Psoas muscle (tissue), 7 donors: ENCODE measurements at regions not wholly inside any gene's neighbourhood (a gene's known extent, or its start where the extent isn't known, plus 50 kb on each side); places are given as distances from the start of the nearest gene placed in this dataset.
"Not testable (repeated sequence)": the region's sequence is repeated elsewhere in the genome, so short reads cannot be mapped to it uniquely, and the experiment has no call there.

Experiments
- ATAC-seq, 4 donors: fragments of 200-7000 bp; cut with Tn5 transposase; one replicate each; pipeline ENCODE4 v1.9.1; 2020; ENCODE audit warnings: moderate library complexity in 3 of 4, mild to moderate bottlenecking in 2 of 4
- DNase-seq, 2 donors: peaks; one replicate each; pipeline ENCODE4 v3.0.0-alpha.2; 2020
- H3K27ac ChIP-seq: fragments of 200-600 bp; one replicate; pipeline ENCODE4 v1.8.0; 2022
- H3K27me3 ChIP-seq, 3 donors: fragments of 200-600 bp in 1 of 3; one replicate each; pipeline versions ENCODE4 v1.6.1 to v1.8.0; 2013 to 2022; ENCODE audit warnings: low read length in 2 of 3, mild to moderate bottlenecking in 2 of 3, moderate library complexity in 1 of 3; ENCODE audit not compliant: insufficient read depth in 3 of 3
- H3K36me3 ChIP-seq, 2 donors: fragments of 200-600 bp in 1 of 2; one replicate each; pipeline versions ENCODE4 v1.6.1 to v1.8.0; 2013 to 2022; ENCODE audit warnings: low read depth in 1 of 2, mild to moderate bottlenecking in 1 of 2, moderate library complexity in 1 of 2; ENCODE audit not compliant: insufficient read depth in 1 of 2
- H3K4me1 ChIP-seq: fragments of 200-600 bp; one replicate; pipeline ENCODE4 v1.8.0; 2022
- H3K4me3 ChIP-seq: fragments of 200-600 bp; one replicate; pipeline ENCODE4 v1.8.0; 2022; ENCODE audit warnings: mild to moderate bottlenecking
- H3K9me3 ChIP-seq: fragments of 200-600 bp; one replicate; pipeline ENCODE4 v1.8.0; 2022
- WGBS, 3 donors: extraction: QIAGEN DNeasy Blood & Tissue Kit; methylation state at CpG; one replicate each; pipeline versions ENCODE4 v1.1.6 to v1.1.7; 2013; 5-methylcytosine and 5-hydroxymethylcytosine counted together
- intact Hi-C, 2 donors: fragments of 100-400 bp; cut with DNase I; formaldehyde crosslinking; loops; one replicate each; pipeline versions ENCODE4 v1.11.0 to v1.14.2; 2022
- TF ChIP-seq, protein P1 (sequence below): fragments of 200-600 bp; IDR thresholded peaks from one replicate; pipeline ENCODE4 v1.8.0; 2022; ENCODE audit warnings: antibody characterized with exemption
- donor health status: healthy with polysubstance abuse.
- donor health status: DM: no; HTN: no; CAD: no; lungs with moderate emphysema.
- donor health status: Bipolar disorder and iron deficiency.
- donor health status: healthy.
- donor health status: DM: yes; HTN: yes; CAD: no.
- donor health status: DM: no; HTN: no; CAD: no.
- donor health status: DM: yes; HTN: yes; CAD: no.

- H3K4me1 ChIP-seq = no peaks in the 10 kb centered on the region
- H3K27me3 ChIP-seq = no peaks in the 10 kb centered on the region
- TF ChIP-seq, protein P1, sequence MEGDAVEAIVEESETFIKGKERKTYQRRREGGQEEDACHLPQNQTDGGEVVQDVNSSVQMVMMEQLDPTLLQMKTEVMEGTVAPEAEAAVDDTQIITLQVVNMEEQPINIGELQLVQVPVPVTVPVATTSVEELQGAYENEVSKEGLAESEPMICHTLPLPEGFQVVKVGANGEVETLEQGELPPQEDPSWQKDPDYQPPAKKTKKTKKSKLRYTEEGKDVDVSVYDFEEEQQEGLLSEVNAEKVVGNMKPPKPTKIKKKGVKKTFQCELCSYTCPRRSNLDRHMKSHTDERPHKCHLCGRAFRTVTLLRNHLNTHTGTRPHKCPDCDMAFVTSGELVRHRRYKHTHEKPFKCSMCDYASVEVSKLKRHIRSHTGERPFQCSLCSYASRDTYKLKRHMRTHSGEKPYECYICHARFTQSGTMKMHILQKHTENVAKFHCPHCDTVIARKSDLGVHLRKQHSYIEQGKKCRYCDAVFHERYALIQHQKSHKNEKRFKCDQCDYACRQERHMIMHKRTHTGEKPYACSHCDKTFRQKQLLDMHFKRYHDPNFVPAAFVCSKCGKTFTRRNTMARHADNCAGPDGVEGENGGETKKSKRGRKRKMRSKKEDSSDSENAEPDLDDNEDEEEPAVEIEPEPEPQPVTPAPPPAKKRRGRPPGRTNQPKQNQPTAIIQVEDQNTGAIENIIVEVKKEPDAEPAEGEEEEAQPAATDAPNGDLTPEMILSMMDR = no peak
- no peak for ATAC-seq
- intact Hi-C loops = no loop called here
- no peaks in the 10 kb centered on the region for H3K9me3 ChIP-seq
- H3K4me3 ChIP-seq = no peak overlapping the region
- no peak for DNase-seq
- 55 to 80% (median 70%) methylated on average over 2 of the region's 2 CpGs for WGBS, 3 donors
- no peak overlapping the region for H3K27ac ChIP-seq
- no peaks in the 10 kb centered on the region for H3K36me3 ChIP-seq
Observed at GRCh38 chr6:115064680-115065079, 721.9 kb upstream of the HS3ST5 start.

- TF ChIP-seq, protein P1 = no peak
- no peak for DNase-seq
- no peaks in the 10 kb centered on the region for H3K36me3 ChIP-seq
- no peaks in the 10 kb centered on the region for H3K4me1 ChIP-seq
- intact Hi-C loops = no loop called here
- no peak overlapping the region for H3K4me3 ChIP-seq
- no peaks in the 10 kb centered on the region for H3K9me3 ChIP-seq
- ATAC-seq = no peak
- no peak overlapping the region for H3K27ac ChIP-seq
- H3K27me3 ChIP-seq = no peaks in the 10 kb centered on the region
Observed at GRCh38 chr6:115060581-115060980, 717.8 kb upstream of the HS3ST5 start.

DNA sequence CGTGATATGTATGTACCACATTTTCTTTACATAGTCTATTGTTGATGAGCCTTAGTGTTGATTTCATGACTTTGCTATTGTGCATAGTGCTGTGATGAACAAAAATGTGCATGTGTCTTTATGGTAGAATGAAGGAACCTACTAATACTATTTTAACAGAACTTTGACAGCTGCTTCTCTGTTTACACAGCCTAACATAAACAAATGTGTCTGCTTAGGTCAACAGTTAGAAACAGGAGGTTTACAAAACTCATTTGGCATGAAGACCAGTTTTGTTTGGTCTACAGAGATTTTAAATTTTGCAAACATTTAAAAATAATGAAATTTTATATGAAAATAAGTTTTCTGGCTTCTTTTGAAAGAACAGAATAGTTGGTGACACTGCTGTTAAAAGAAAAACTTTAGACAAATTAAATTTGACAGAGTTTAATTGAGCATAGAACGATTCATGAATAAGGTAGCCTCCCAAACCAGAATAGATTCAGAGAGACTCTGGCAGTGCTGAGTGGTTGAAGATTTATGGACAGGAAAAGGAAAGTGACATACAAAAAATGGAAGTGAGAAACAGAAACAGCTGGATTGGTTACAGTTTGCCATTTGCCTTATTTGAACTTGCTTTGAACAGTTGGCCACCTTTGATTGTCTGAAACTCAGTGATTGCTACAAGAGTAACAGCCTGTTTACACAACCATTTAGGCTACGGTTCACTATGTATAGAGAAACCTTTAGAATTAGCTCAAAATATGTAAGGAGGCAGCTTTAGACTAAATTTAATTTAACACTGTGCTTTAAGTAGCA lies 715.8 kb upstream of the HS3ST5 start:
- no peak overlapping the region for H3K4me3 ChIP-seq
- no peaks in the 10 kb centered on the region for H3K36me3 ChIP-seq
- intact Hi-C loops = no loop called here
- TF ChIP-seq, protein P1 = no peak
- H3K4me1 ChIP-seq = no peaks in the 10 kb centered on the region
- H3K9me3 ChIP-seq = no peaks in the 10 kb centered on the region
- H3K27me3 ChIP-seq = no peaks in the 10 kb centered on the region
- DNase-seq = no peak
- 38 to 46% (median 40%) methylated on average over 3 of the region's 3 CpGs for WGBS, 3 donors
- no peak for ATAC-seq
- H3K27ac ChIP-seq = no peak overlapping the region

DNA sequence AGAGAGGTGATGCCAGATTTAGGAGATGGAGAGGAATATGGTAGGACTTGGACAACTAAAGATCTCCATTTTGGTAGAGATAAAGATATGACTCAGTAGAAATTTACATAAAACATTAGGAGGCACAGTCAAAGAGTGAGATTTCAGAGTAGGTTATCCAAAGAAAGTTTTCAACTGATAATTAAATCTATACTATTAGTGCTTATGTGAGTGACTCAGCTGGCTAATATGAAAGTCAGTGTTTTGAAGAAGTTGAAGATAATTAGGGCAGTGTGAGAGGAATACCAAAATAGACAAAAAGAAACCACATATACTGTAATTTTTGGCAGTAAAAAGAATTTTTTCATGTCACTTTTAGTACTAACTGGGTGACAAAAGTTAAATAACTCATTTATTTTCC lies 712.8 kb upstream of the HS3ST5 start:
- ATAC-seq (no peak), DNase-seq (no peak)
- Histone ChIP-seq H3K4me3 (no peak overlapping the region), H3K4me1 (no peaks in the 10 kb centered on the region), H3K27me3 (no peaks in the 10 kb centered on the region), H3K9me3 (no peaks in the 10 kb centered on the region), H3K36me3 (no peaks in the 10 kb centered on the region), H3K27ac (no peak overlapping the region)
- TF ChIP-seq, protein P1 = no peak
- intact Hi-C loops = no loop called here

- H3K27me3 ChIP-seq, H3K27ac ChIP-seq, ATAC-seq, H3K4me3 ChIP-seq, DNase-seq, H3K9me3 ChIP-seq, intact Hi-C loops, H3K36me3 ChIP-seq, H3K4me1 ChIP-seq: not testable (repeated sequence)
- WGBS, 3 donors = 40 to 45% (median 44%) methylated on average over 3 of the region's 3 CpGs
Observed at GRCh38 chr6:115054242-115054641, 711.4 kb upstream of the HS3ST5 start.
